WTC11 (cell line): ENCODE measurements at regions not wholly inside any gene's neighbourhood (a gene's known extent, or its start where the extent isn't known, plus 50 kb on each side); places are given as distances from the start of the nearest gene placed in this dataset.

Experiments
- CREB1 ChIP-seq: sonication (generic); formaldehyde crosslinking; IDR thresholded peaks from 2 replicates; pipeline ENCODE4 v1.8.0; 2023; ENCODE audit warnings: mild to moderate bottlenecking, missing genetic modification reagents
- ETV6 ChIP-seq: sonication (generic); formaldehyde crosslinking; IDR thresholded peaks from 2 replicates; pipeline ENCODE4 v1.8.1; 2022; ENCODE audit warnings: mild to moderate bottlenecking, missing genetic modification reagents
- NFYB ChIP-seq: sonication (generic); formaldehyde crosslinking; conservative IDR thresholded peaks from 2 replicates; pipeline ENCODE4 v1.8.0; 2022; ENCODE audit warnings: low read depth, missing genetic modification reagents
- SMAD4 ChIP-seq: sonication (generic); formaldehyde crosslinking; IDR thresholded peaks from 2 replicates; pipeline ENCODE4 v1.8.0; 2022; ENCODE audit warnings: mild to moderate bottlenecking, missing genetic modification reagents
- TF ChIP-seq, protein P1 (sequence below): fragments of 200-600 bp; IDR thresholded peaks from 2 replicates; pipeline ENCODE4 v1.8.0; 2022; ENCODE audit warnings: antibody characterized with exemption
- TF ChIP-seq, protein P2 (sequence below): sonication (generic); formaldehyde crosslinking; IDR thresholded peaks from 2 replicates; pipeline ENCODE4 v1.8.1; 2022; ENCODE audit warnings: low read depth, mild to moderate bottlenecking, moderate library complexity, missing genetic modification reagents, borderline replicate concordance
- TF ChIP-seq, protein P3 (sequence below): sonication (generic); formaldehyde crosslinking; IDR thresholded peaks from 2 replicates; pipeline ENCODE4 v1.8.1; 2022; ENCODE audit warnings: mild to moderate bottlenecking, missing genetic modification reagents, moderate library complexity, borderline replicate concordance
- TF ChIP-seq, protein P4 (sequence below): sonication (generic); formaldehyde crosslinking; IDR thresholded peaks from 2 replicates; pipeline ENCODE4 v1.8.1; 2023; ENCODE audit warnings: mild to moderate bottlenecking, missing genetic modification reagents, moderate library complexity

DNA sequence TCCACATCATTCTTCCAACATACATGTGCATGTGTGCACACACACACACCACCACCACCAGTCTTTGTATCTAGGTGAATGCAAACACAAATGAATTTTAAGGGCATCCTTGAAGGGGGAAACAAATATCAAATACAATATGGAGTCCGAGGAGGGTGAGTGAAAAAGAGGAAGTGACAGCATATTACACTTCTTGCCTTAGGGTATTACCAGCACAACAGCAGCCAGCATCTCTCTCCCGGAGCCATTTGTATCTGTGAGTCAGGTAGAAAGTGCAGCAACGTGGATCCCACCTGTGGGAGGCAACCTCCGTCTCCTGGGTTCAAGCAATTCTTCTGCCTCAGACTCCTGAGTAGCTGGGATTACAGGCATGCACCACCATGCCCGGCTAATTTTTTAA is 483.2 kb downstream of the SMARCA1 start:
- TF ChIP-seq, protein P1, sequence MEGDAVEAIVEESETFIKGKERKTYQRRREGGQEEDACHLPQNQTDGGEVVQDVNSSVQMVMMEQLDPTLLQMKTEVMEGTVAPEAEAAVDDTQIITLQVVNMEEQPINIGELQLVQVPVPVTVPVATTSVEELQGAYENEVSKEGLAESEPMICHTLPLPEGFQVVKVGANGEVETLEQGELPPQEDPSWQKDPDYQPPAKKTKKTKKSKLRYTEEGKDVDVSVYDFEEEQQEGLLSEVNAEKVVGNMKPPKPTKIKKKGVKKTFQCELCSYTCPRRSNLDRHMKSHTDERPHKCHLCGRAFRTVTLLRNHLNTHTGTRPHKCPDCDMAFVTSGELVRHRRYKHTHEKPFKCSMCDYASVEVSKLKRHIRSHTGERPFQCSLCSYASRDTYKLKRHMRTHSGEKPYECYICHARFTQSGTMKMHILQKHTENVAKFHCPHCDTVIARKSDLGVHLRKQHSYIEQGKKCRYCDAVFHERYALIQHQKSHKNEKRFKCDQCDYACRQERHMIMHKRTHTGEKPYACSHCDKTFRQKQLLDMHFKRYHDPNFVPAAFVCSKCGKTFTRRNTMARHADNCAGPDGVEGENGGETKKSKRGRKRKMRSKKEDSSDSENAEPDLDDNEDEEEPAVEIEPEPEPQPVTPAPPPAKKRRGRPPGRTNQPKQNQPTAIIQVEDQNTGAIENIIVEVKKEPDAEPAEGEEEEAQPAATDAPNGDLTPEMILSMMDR: no peak
- TF ChIP-seq, protein P2, sequence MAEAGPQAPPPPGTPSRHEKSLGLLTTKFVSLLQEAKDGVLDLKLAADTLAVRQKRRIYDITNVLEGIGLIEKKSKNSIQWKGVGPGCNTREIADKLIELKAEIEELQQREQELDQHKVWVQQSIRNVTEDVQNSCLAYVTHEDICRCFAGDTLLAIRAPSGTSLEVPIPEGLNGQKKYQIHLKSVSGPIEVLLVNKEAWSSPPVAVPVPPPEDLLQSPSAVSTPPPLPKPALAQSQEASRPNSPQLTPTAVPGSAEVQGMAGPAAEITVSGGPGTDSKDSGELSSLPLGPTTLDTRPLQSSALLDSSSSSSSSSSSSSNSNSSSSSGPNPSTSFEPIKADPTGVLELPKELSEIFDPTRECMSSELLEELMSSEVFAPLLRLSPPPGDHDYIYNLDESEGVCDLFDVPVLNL (CRISPR knock-in tag): no peak
- no peak for TF ChIP-seq CREB1 (CRISPR knock-in tag)
- TF ChIP-seq SMAD4 (CRISPR knock-in tag): no peak
- no peak for TF ChIP-seq NFYB (CRISPR knock-in tag)
- TF ChIP-seq, protein P3, sequence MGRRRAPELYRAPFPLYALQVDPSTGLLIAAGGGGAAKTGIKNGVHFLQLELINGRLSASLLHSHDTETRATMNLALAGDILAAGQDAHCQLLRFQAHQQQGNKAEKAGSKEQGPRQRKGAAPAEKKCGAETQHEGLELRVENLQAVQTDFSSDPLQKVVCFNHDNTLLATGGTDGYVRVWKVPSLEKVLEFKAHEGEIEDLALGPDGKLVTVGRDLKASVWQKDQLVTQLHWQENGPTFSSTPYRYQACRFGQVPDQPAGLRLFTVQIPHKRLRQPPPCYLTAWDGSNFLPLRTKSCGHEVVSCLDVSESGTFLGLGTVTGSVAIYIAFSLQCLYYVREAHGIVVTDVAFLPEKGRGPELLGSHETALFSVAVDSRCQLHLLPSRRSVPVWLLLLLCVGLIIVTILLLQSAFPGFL (CRISPR knock-in tag): no peak
- TF ChIP-seq, protein P4, sequence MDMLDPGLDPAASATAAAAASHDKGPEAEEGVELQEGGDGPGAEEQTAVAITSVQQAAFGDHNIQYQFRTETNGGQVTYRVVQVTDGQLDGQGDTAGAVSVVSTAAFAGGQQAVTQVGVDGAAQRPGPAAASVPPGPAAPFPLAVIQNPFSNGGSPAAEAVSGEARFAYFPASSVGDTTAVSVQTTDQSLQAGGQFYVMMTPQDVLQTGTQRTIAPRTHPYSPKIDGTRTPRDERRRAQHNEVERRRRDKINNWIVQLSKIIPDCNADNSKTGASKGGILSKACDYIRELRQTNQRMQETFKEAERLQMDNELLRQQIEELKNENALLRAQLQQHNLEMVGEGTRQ (CRISPR knock-in tag): no peak
- no peak for TF ChIP-seq ETV6 (CRISPR knock-in tag)
